IMR-90 (cell line): ENCODE measurements at regions not wholly inside any gene's neighbourhood (a gene's known extent, or its start where the extent isn't known, plus 50 kb on each side); places are given as distances from the start of the nearest gene placed in this dataset.

Experiments used
- ATAC-seq: fragments of 200-7000 bp; cut with Tn5 transposase; 2 replicates; pipeline ENCODE4 v1.9.1; 2020; ENCODE audit warnings: low read depth, mild to moderate bottlenecking, moderate library complexity
- BruUV-seq: library from RNA; stranded (reverse); fragments of 400-500 nt; replicated peaks from 2 replicates; lab custom pipeline; 2021; lab: Mats Ljungman, UMichigan
- CTCF ChIA-PET: fragments of 300-600 bp; formaldehyde crosslinking; extraction: SDS; loops from one replicate; lab custom pipeline; 2021; ENCODE audit warnings: antibody characterized with exemption; lab: Yijun Ruan, JAX
- POLR2A ChIA-PET: fragments of 300-600 bp; sonication (Branson Sonifier 250); formaldehyde crosslinking; loops from one replicate; lab custom pipeline; 2022; ENCODE audit warnings: antibody characterized with exemption; ENCODE audit not compliant: unreplicated experiment; lab: Charles Lee
- DNase-seq: peaks from one replicate; pipeline ENCODE4 v3.0.0; 2013
- H2AFZ ChIP-seq: replicated peaks from 2 replicates; pipeline ENCODE3; 2013; ENCODE audit warnings: low read length, mild to moderate bottlenecking; ENCODE audit not compliant: poor library complexity
- H2AK5ac ChIP-seq: 2 replicates; pipeline ENCODE4 v1.6.1; 2013; ENCODE audit warnings: low read depth, low read length, inconsistent platforms
- H2AK9ac ChIP-seq: replicated peaks from 2 replicates; pipeline ENCODE3; 2013; ENCODE audit warnings: mild to moderate bottlenecking, low read depth, low read length, moderate library complexity; ENCODE audit not compliant: poor library complexity
- H2BK120ac ChIP-seq: 2 replicates; pipeline ENCODE4 v1.6.1; 2013; ENCODE audit warnings: low read depth, low read length, inconsistent platforms
- H2BK15ac ChIP-seq: 3 replicates; pipeline ENCODE4 v1.6.1; 2013; ENCODE audit warnings: low read depth, low read length, inconsistent platforms
- H2BK20ac ChIP-seq: 2 replicates; pipeline ENCODE4 v1.6.1; 2013; ENCODE audit warnings: low read depth, mild to moderate bottlenecking, inconsistent platforms, low read length, moderate library complexity
- H2BK5ac ChIP-seq: 2 replicates; pipeline ENCODE4 v1.6.1; 2013; ENCODE audit warnings: mild to moderate bottlenecking, low read depth, low read length, inconsistent platforms; ENCODE audit not compliant: poor library complexity, severe bottlenecking
- H3K14ac ChIP-seq: replicated peaks from 2 replicates; pipeline ENCODE4 v1.6.1; 2013; ENCODE audit warnings: low read depth, low read length, inconsistent platforms
- H3K18ac ChIP-seq: 2 replicates; pipeline ENCODE4 v1.6.1; 2013; ENCODE audit warnings: low read depth, low read length, control low read depth
- H3K23ac ChIP-seq: 2 replicates; pipeline ENCODE4 v1.6.1; 2013; ENCODE audit warnings: low read depth, low read length, inconsistent platforms
- H3K27ac ChIP-seq: 2 replicates; pipeline ENCODE4 v1.5.1; 2013; ENCODE audit warnings: mild to moderate bottlenecking, control low read depth, low read length; ENCODE audit not compliant: insufficient read depth
- H3K27me3 ChIP-seq: 2 replicates; pipeline ENCODE4 v1.6.1; 2013; ENCODE audit warnings: low read length; ENCODE audit not compliant: control insufficient read depth, insufficient read depth
- H3K36me3 ChIP-seq: 2 replicates; pipeline ENCODE4 v1.6.1; 2013; ENCODE audit warnings: low read length, mixed read lengths; ENCODE audit not compliant: control insufficient read depth, insufficient read depth
- H3K4ac ChIP-seq: 2 replicates; pipeline ENCODE4 v1.6.1; 2013; ENCODE audit warnings: low read depth, low read length, inconsistent platforms
- H3K4me1 ChIP-seq: 2 replicates; pipeline ENCODE4 v1.6.1; 2013; ENCODE audit warnings: low read length, mixed read lengths; ENCODE audit not compliant: control insufficient read depth, insufficient read depth
- H3K4me2 ChIP-seq: 2 replicates; pipeline ENCODE4 v1.6.1; 2013; ENCODE audit warnings: low read depth, mild to moderate bottlenecking, control low read depth, low read length, moderate library complexity
- H3K4me3 ChIP-seq: 2 replicates; pipeline ENCODE4 v1.5.1; 2013; ENCODE audit warnings: low read depth, mild to moderate bottlenecking, control low read depth, low read length, moderate library complexity; ENCODE audit not compliant: insufficient read depth
- H3K56ac ChIP-seq: 2 replicates; pipeline ENCODE4 v1.6.1; 2013; ENCODE audit warnings: low read length, inconsistent platforms; ENCODE audit not compliant: insufficient read depth; ENCODE audit errors: extremely low read depth
- H3K79me1 ChIP-seq, 2 experiments: 2 replicates each; pipeline ENCODE4 v1.6.1; 2013; ENCODE audit warnings: low read length in 2 of 2, inconsistent platforms in 1 of 2, low read depth in 1 of 2
- H3K9ac ChIP-seq: 2 replicates; pipeline ENCODE4 v1.6.1; 2013; ENCODE audit warnings: low read depth, low read length, control low read depth
- H3K9me1 ChIP-seq: 2 replicates; pipeline ENCODE4 v1.6.1; 2013; ENCODE audit warnings: low read length, inconsistent platforms; ENCODE audit not compliant: insufficient read depth
- H3K9me3 ChIP-seq: 2 replicates; pipeline ENCODE4 v1.6.1; 2013; ENCODE audit warnings: low read length; ENCODE audit not compliant: control insufficient read depth, insufficient read depth
- H4K20me1 ChIP-seq: 2 replicates; pipeline ENCODE4 v1.6.1; 2013; ENCODE audit warnings: low read length, inconsistent platforms; ENCODE audit not compliant: insufficient read depth
- H4K5ac ChIP-seq: 2 replicates; pipeline ENCODE4 v1.6.1; 2013; ENCODE audit warnings: mild to moderate bottlenecking, low read depth, low read length, control low read depth
- H4K8ac ChIP-seq, 2 experiments: 2 replicates each; pipeline ENCODE4 v1.6.1; 2013; ENCODE audit warnings: low read depth in 2 of 2, low read length in 2 of 2, control low read depth in 1 of 2, inconsistent platforms in 1 of 2
- H4K91ac ChIP-seq: 2 replicates; pipeline ENCODE4 v1.6.1; 2013; ENCODE audit warnings: low read depth, low read length, inconsistent platforms; ENCODE audit not compliant: insufficient read depth
- BHLHE40 ChIP-seq: fragments of 150-350 bp; IDR thresholded peaks from 2 replicates; pipeline ENCODE4 v1.6.1; 2016; ENCODE audit warnings: mild to moderate bottlenecking, low read depth, low read length
- MAZ ChIP-seq: IDR thresholded peaks from 2 replicates; pipeline ENCODE4 v1.6.1; 2012; ENCODE audit warnings: low read depth, mild to moderate bottlenecking, low read length, improper control_type of control experiment, moderate library complexity, borderline replicate concordance
- MXI1 ChIP-seq: IDR thresholded peaks from 2 replicates; pipeline ENCODE4 v1.6.1; 2012; ENCODE audit warnings: low read depth, mild to moderate bottlenecking, low read length, moderate library complexity, borderline replicate concordance
- WGBS, 2 experiments: methylation state at CpG; one replicate each; pipeline versions ENCODE4 v1.1.5 to v1.1.7; 2013; ENCODE audit warnings: missing lambda C conversion rate in 2 of 2; ENCODE audit not compliant: insufficient read length in 1 of 2; ENCODE audit errors: extremely low coverage in 2 of 2; 5-methylcytosine and 5-hydroxymethylcytosine counted together
- dilution Hi-C: fragments of 300-500 bp; cut with HindIII; formaldehyde crosslinking; loops from one replicate; pipeline ENCODE4 v1.14.3; 2018; ENCODE audit warnings: low sequenced_read_pairs; ENCODE audit not compliant: unreplicated experiment
- in situ Hi-C: fragments of 300-500 bp; cut with MboI; formaldehyde crosslinking; loops from 3 replicates; pipeline ENCODE4 v1.14.3; 2019; ENCODE audit warnings: low sequenced_read_pairs, inconsistent platforms, mixed read lengths
- intact Hi-C: fragments of 100-400 bp; cut with micrococcal nuclease; formaldehyde crosslinking; loops from 2 replicates; pipeline ENCODE4 v1.10.0; 2022
- TF ChIP-seq, protein P1 (sequence below): conservative IDR thresholded peaks from 2 replicates; pipeline ENCODE4 v1.5.1; 2012; ENCODE audit warnings: mild to moderate bottlenecking, low read depth, low read length, improper control_type of control experiment

GRCh38 chr21:19145682-19146293 is 742.2 kb upstream of the TMPRSS15 start:
- Histone ChIP-seq H3K9ac (no peak overlapping the region), H3K4ac (no peak overlapping the region), H3K79me1 (no peaks in the 10 kb centered on the region), H2BK120ac (no peak overlapping the region), H3K18ac (no peak overlapping the region), H4K5ac (no peak overlapping the region), H3K4me1 (no peaks in the 10 kb centered on the region), H3K9me3 (peaks cover 4% of the 10 kb centered on the region), H2AK9ac (no peak overlapping the region), H3K4me2 (no peak overlapping the region), H3K27ac (no peak overlapping the region), H2AK5ac (no peak overlapping the region), H3K36me3 (no peaks in the 10 kb centered on the region), H2BK15ac (no peak overlapping the region), H2BK5ac (no peak overlapping the region), H4K8ac (no peak overlapping the region), H3K14ac (no peak overlapping the region), H2AFZ (no peak overlapping the region), H4K91ac (no peak overlapping the region), H3K4me3 (no peak overlapping the region), H2BK20ac (no peak overlapping the region), H4K20me1 (no peaks in the 10 kb centered on the region), H3K56ac (no peak overlapping the region), H3K9me1 (no peaks in the 10 kb centered on the region), H3K27me3 (no peaks in the 10 kb centered on the region), H3K23ac (no peak overlapping the region)
- POLR2A ChIA-PET: no interaction called here
- ATAC-seq (no peak), DNase-seq (no peak)
- in situ Hi-C loops (no loop called here), intact Hi-C loops (no loop called here), dilution Hi-C loops (no loop called here)
- BruUV-seq: no TSS peak
- CTCF ChIA-PET: interaction anchor here (0.7 kb wide), 1 partner anchor 244 kb away, joined by 3 read pairs; no protein-coding TSS in a partner anchor
- TF ChIP-seq MAZ: no peak
- TF ChIP-seq, protein P1, sequence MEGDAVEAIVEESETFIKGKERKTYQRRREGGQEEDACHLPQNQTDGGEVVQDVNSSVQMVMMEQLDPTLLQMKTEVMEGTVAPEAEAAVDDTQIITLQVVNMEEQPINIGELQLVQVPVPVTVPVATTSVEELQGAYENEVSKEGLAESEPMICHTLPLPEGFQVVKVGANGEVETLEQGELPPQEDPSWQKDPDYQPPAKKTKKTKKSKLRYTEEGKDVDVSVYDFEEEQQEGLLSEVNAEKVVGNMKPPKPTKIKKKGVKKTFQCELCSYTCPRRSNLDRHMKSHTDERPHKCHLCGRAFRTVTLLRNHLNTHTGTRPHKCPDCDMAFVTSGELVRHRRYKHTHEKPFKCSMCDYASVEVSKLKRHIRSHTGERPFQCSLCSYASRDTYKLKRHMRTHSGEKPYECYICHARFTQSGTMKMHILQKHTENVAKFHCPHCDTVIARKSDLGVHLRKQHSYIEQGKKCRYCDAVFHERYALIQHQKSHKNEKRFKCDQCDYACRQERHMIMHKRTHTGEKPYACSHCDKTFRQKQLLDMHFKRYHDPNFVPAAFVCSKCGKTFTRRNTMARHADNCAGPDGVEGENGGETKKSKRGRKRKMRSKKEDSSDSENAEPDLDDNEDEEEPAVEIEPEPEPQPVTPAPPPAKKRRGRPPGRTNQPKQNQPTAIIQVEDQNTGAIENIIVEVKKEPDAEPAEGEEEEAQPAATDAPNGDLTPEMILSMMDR: no peak
- no peak for TF ChIP-seq MXI1
- TF ChIP-seq BHLHE40: no peak
- WGBS, 2 experiments: no CpG with 5 or more reads among the region's 4 CpGs
